Activated T-helper 2 cell treated with anti-CD3 and anti-CD28 coated beads, Interferon-gamma antibody, Interleukin-2, Interleukin-4, amounts not matched to agents 10 μg/mL and 5 μg/mL and 100 μg/mL, durations not matched to agents 14 hours and 24 hours and 36 hours (primary cell): ENCODE measurements at regions not wholly inside any gene's neighbourhood (a gene's known extent, or its start where the extent isn't known, plus 50 kb on each side); places are given as distances from the start of the nearest gene placed in this dataset.

Source experiments
- DNase-seq: peaks from one replicate; pipeline ENCODE4 v3.0.0; 2021; ENCODE audit warnings: low spot score
- H3K27ac Mint-ChIP-seq: one replicate; pipeline ENCODE4 v1.8.0; 2021; ENCODE audit warnings: mixed read lengths
- H3K27me3 Mint-ChIP-seq: one replicate; pipeline ENCODE4 v1.8.0; 2021; ENCODE audit warnings: low read depth, mixed read lengths
- H3K36me3 Mint-ChIP-seq: one replicate; pipeline ENCODE4 v1.8.0; 2021; ENCODE audit warnings: low read depth, mixed read lengths
- H3K4me1 Mint-ChIP-seq: one replicate; pipeline ENCODE4 v1.8.0; 2021; ENCODE audit warnings: low read depth, mixed read lengths
- H3K4me3 Mint-ChIP-seq: one replicate; pipeline ENCODE4 v1.8.0; 2021; ENCODE audit warnings: low read depth, mild to moderate bottlenecking, moderate library complexity, mixed read lengths
- H3K9me3 Mint-ChIP-seq: one replicate; pipeline ENCODE4 v1.8.0; 2021; ENCODE audit warnings: mixed read lengths
- intact Hi-C: fragments of 100-400 bp; cut with micrococcal nuclease; formaldehyde crosslinking; loops from one replicate; pipeline ENCODE4 v1.15.1; 2023

- Mint-ChIP-seq H3K36me3 (no peaks in the 10 kb centered on the region), H3K27me3 (no peaks in the 10 kb centered on the region), H3K9me3 (no peaks in the 10 kb centered on the region), H3K4me1 (no peaks in the 10 kb centered on the region), H3K27ac (no peak overlapping the region), H3K4me3 (no peak overlapping the region)
- intact Hi-C loops, result no loop called here
- no peak for DNase-seq
These were observed 261.2 kb downstream of the SKIDA1 start for GRCh38 chr10:21264271-21264670.

- Mint-ChIP-seq H3K4me1 (no peaks in the 10 kb centered on the region), H3K27me3 (no peaks in the 10 kb centered on the region), H3K4me3 (no peak overlapping the region), H3K9me3 (no peaks in the 10 kb centered on the region), H3K36me3 (no peaks in the 10 kb centered on the region), H3K27ac (no peak overlapping the region)
- DNase-seq, result no peak
- intact Hi-C loops, result no loop called here
These were observed 261.6 kb downstream of the SKIDA1 start for GRCh38 chr10:21263839-21264238.

GRCh38 chr10:21263263-21263803 lies 262.1 kb downstream of the SKIDA1 start:
- intact Hi-C loops, result no loop called here
- no peaks in the 10 kb centered on the region for H3K4me1 Mint-ChIP-seq
- no peaks in the 10 kb centered on the region for H3K36me3 Mint-ChIP-seq
- no peak overlapping the region for H3K27ac Mint-ChIP-seq
- no peak overlapping the region for H3K4me3 Mint-ChIP-seq
- no peaks in the 10 kb centered on the region for H3K27me3 Mint-ChIP-seq
- DNase-seq, result no peak
- no peaks in the 10 kb centered on the region for H3K9me3 Mint-ChIP-seq

GRCh38 chr10:21261842-21262294 lies 263.6 kb downstream of the SKIDA1 start:
- Mint-ChIP-seq H3K36me3 (no peaks in the 10 kb centered on the region), H3K4me1 (no peaks in the 10 kb centered on the region), H3K27ac (no peak overlapping the region), H3K4me3 (no peak overlapping the region), H3K27me3 (no peaks in the 10 kb centered on the region), H3K9me3 (no peaks in the 10 kb centered on the region)
- intact Hi-C loops, result no loop called here
- DNase-seq, result no peak

- intact Hi-C loops, result no loop called here
- no peaks in the 10 kb centered on the region for H3K27me3 Mint-ChIP-seq
These were observed 264.9 kb downstream of the SKIDA1 start for GRCh38 chr10:21260506-21261149.

GRCh38 chr10:21260066-21260465 lies 265.4 kb downstream of the SKIDA1 start:
- H3K36me3 Mint-ChIP-seq, result no peaks in the 10 kb centered on the region
- H3K9me3 Mint-ChIP-seq, result no peaks in the 10 kb centered on the region
- intact Hi-C loops, result no loop called here
- no peaks in the 10 kb centered on the region for H3K4me1 Mint-ChIP-seq
- H3K27me3 Mint-ChIP-seq, result no peaks in the 10 kb centered on the region
- no peak overlapping the region for H3K4me3 Mint-ChIP-seq
- no peak overlapping the region for H3K27ac Mint-ChIP-seq
- no peak for DNase-seq

More at GRCh38 chr10:21260506-21261149, 264.9 kb downstream of the SKIDA1 start:
- Mint-ChIP-seq H3K36me3 (no peaks in the 10 kb centered on the region), H3K9me3 (no peaks in the 10 kb centered on the region), H3K4me1 (no peaks in the 10 kb centered on the region), H3K4me3 (no peak overlapping the region), H3K27ac (no peak overlapping the region)
- no peak for DNase-seq

- Mint-ChIP-seq H3K36me3 (no peaks in the 10 kb centered on the region), H3K27ac (no peak overlapping the region), H3K4me1 (no peaks in the 10 kb centered on the region), H3K9me3 (no peaks in the 10 kb centered on the region), H3K27me3 (no peaks in the 10 kb centered on the region), H3K4me3 (no peak overlapping the region)
- DNase-seq, result no peak
- intact Hi-C loops, result no loop called here
These were observed 267.6 kb downstream of the SKIDA1 start for GRCh38 chr10:21257919-21258318.

- H3K4me1 Mint-ChIP-seq, result no peaks in the 10 kb centered on the region
- H3K27me3 Mint-ChIP-seq, result no peaks in the 10 kb centered on the region
- H3K9me3 Mint-ChIP-seq, result no peaks in the 10 kb centered on the region
- intact Hi-C loops, result no loop called here
- no peak overlapping the region for H3K27ac Mint-ChIP-seq
- H3K4me3 Mint-ChIP-seq, result no peak overlapping the region
- H3K36me3 Mint-ChIP-seq, result no peaks in the 10 kb centered on the region
- no peak for DNase-seq
These were observed 268.3 kb downstream of the SKIDA1 start for GRCh38 chr10:21257191-21257590.

- no peaks in the 10 kb centered on the region for H3K9me3 Mint-ChIP-seq
- no peak overlapping the region for H3K4me3 Mint-ChIP-seq
- DNase-seq, result no peak
- no peak overlapping the region for H3K27ac Mint-ChIP-seq
- no peaks in the 10 kb centered on the region for H3K36me3 Mint-ChIP-seq
- H3K4me1 Mint-ChIP-seq, result no peaks in the 10 kb centered on the region
- H3K27me3 Mint-ChIP-seq, result no peaks in the 10 kb centered on the region
- intact Hi-C loops, result no loop called here
These were observed 276.0 kb downstream of the SKIDA1 start for GRCh38 chr10:21249435-21249834.

GRCh38 chr10:21247592-21247991 lies 277.9 kb downstream of the SKIDA1 start:
- Mint-ChIP-seq H3K27ac (no peak overlapping the region), H3K9me3 (no peaks in the 10 kb centered on the region), H3K36me3 (no peaks in the 10 kb centered on the region), H3K4me3 (no peak overlapping the region), H3K27me3 (no peaks in the 10 kb centered on the region), H3K4me1 (no peaks in the 10 kb centered on the region)
- no peak for DNase-seq
- intact Hi-C loops, result no loop called here

GRCh38 chr10:21246178-21246577 lies 279.3 kb downstream of the SKIDA1 start:
- no peaks in the 10 kb centered on the region for H3K36me3 Mint-ChIP-seq
- no peak overlapping the region for H3K27ac Mint-ChIP-seq
- H3K27me3 Mint-ChIP-seq, result no peaks in the 10 kb centered on the region
- intact Hi-C loops, result no loop called here
- H3K4me3 Mint-ChIP-seq, result no peak overlapping the region
- no peak for DNase-seq
- no peaks in the 10 kb centered on the region for H3K9me3 Mint-ChIP-seq
- H3K4me1 Mint-ChIP-seq, result no peaks in the 10 kb centered on the region

GRCh38 chr10:21243748-21244257 lies 281.7 kb downstream of the SKIDA1 start:
- intact Hi-C loops, result no loop called here
- H3K27ac Mint-ChIP-seq, result no peak overlapping the region
- no peak for DNase-seq
- no peak overlapping the region for H3K4me3 Mint-ChIP-seq
- H3K36me3 Mint-ChIP-seq, result no peaks in the 10 kb centered on the region
- no peaks in the 10 kb centered on the region for H3K27me3 Mint-ChIP-seq
- H3K9me3 Mint-ChIP-seq, result no peaks in the 10 kb centered on the region
- H3K4me1 Mint-ChIP-seq, result no peaks in the 10 kb centered on the region

- Mint-ChIP-seq H3K36me3 (no peaks in the 10 kb centered on the region), H3K27ac (no peak overlapping the region), H3K4me1 (no peaks in the 10 kb centered on the region), H3K9me3 (no peaks in the 10 kb centered on the region), H3K4me3 (no peak overlapping the region), H3K27me3 (no peaks in the 10 kb centered on the region)
- intact Hi-C loops, result no loop called here
- DNase-seq, result no peak
These were observed 282.6 kb downstream of the SKIDA1 start for GRCh38 chr10:21242915-21243314.
